ENCODE measurements at regions not wholly inside any gene's neighbourhood (a gene's known extent, or its start where the extent isn't known, plus 50 kb on each side); places are given as distances from the start of the nearest gene placed in this dataset.

DNA sequence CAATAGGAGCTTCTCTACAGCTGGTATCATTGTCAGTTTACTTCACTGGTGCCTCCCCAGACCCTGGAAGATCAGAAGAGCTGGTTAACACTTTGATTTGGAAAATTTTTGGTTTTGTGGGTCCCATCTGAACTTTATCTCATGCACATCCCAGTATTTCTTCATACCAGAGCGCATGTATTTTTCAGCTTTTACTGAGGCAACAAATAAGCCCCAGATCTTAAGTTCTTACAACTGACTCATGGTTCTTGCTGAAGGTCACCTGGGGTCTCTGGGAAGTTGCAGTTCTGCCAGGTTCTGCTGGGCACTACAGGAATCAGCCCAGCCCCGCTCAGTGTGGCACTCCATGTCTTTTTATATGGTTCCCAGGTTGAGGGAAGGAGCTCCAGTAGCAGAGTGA, 1249.9 kb downstream of the EFNB2 start:
- POLR2A ChIA-PET: no interaction called here

DNA sequence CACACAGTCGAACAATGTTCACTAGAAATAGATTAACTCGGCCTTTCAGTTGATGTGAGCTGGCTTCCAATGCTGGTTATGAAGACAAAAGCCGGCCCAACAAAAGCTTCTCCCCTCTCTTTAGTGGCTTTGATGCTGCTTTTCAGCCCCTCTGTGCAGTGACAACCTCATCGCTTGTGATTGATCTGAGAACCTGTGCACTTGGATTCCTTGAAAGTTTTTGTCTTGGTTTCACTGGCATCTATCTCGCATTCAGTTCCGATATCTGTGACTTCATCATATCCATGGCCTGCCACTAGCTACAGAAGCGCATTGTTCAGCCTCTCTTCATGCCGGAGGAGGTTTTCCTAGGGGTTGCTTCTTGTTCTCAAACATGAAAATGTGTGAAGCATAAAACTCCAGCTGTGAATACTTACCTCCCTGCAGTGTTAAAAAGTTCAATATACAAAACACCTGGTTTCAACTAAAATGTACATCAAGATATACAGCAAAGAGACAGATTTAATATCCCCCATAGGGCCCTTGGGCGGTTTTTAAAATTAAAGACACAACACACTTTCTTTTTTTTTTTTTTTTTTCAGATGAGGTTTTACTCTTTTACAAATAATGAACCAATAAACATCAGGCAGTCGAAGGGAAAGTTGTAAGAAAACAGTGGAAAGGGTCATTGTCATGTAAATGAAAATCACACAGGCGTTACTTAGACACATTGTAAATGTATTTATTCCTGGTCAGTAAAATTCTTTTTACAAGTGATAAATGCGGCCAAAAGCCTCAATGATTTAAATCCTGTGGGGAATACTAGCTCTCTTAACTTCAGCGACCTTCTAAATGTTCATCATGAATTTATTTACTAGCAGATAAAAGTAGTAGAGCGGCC, 1252.8 kb downstream of the EFNB2 start:
- no peak overlapping the region for H3K27ac ChIP-seq (ENCODE audit: low read depth, low read length, poor library complexity, severe bottlenecking)
- no peak overlapping the region for H3K4me3 ChIP-seq (ENCODE audit: low read depth, low read length, poor library complexity, severe bottlenecking)
- no peaks in the 10 kb centered on the region for H4K20me1 ChIP-seq (ENCODE audit: insufficient read depth, low read length)
- CTCF ChIA-PET (ENCODE audit: unreplicated experiment): no interaction called here
- no peak for DNase-seq (ENCODE audit: low spot score)
- intact Hi-C loops (cut with micrococcal nuclease; ENCODE audit: unreplicated experiment): no loop called here
- H3K36me3 ChIP-seq (ENCODE audit: insufficient read depth, low read length): no peaks in the 10 kb centered on the region
- H3K4me2 ChIP-seq (ENCODE audit: low read length): no peak overlapping the region
- H3K4me1 ChIP-seq (ENCODE audit: insufficient read depth, low read length, poor library complexity, severe bottlenecking): no peaks in the 10 kb centered on the region
- H3K9me2 ChIP-seq (ENCODE audit: insufficient read depth, low read length): no peaks in the 10 kb centered on the region
- no peak overlapping the region for H2AFZ ChIP-seq (ENCODE audit: low read length)
- POLR2A ChIA-PET: no interaction called here
- BruUV-seq (replicated peaks): no TSS peak
- H3K9me3 ChIP-seq (ENCODE audit: low read length): no peaks in the 10 kb centered on the region
- TF ChIP-seq, protein P1, sequence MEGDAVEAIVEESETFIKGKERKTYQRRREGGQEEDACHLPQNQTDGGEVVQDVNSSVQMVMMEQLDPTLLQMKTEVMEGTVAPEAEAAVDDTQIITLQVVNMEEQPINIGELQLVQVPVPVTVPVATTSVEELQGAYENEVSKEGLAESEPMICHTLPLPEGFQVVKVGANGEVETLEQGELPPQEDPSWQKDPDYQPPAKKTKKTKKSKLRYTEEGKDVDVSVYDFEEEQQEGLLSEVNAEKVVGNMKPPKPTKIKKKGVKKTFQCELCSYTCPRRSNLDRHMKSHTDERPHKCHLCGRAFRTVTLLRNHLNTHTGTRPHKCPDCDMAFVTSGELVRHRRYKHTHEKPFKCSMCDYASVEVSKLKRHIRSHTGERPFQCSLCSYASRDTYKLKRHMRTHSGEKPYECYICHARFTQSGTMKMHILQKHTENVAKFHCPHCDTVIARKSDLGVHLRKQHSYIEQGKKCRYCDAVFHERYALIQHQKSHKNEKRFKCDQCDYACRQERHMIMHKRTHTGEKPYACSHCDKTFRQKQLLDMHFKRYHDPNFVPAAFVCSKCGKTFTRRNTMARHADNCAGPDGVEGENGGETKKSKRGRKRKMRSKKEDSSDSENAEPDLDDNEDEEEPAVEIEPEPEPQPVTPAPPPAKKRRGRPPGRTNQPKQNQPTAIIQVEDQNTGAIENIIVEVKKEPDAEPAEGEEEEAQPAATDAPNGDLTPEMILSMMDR (conservative IDR thresholded peaks at IDR 0.05; ENCODE audit: low read length): no peak
- TF ChIP-seq EZH2phosphoT487 (IDR thresholded peaks at IDR 0.05; ENCODE audit: borderline replicate concordance, low read depth, low read length): no peak
- H3K79me2 ChIP-seq (ENCODE audit: insufficient read depth, low read depth, low read length): no peaks in the 10 kb centered on the region

More for the DNA sequence above, 1249.9 kb downstream of the EFNB2 start:
- Histone ChIP-seq H3K9me3 (ENCODE audit: low read length) (no peaks in the 10 kb centered on the region), H3K79me2 (ENCODE audit: insufficient read depth, low read depth, low read length) (no peaks in the 10 kb centered on the region), H4K20me1 (ENCODE audit: insufficient read depth, low read length) (no peaks in the 10 kb centered on the region), H3K4me1 (ENCODE audit: insufficient read depth, low read length, poor library complexity, severe bottlenecking) (no peaks in the 10 kb centered on the region), H3K9me2 (ENCODE audit: insufficient read depth, low read length) (no peaks in the 10 kb centered on the region), H3K4me3 (ENCODE audit: low read depth, low read length, poor library complexity, severe bottlenecking) (no peak overlapping the region), H3K27ac (ENCODE audit: low read depth, low read length, poor library complexity, severe bottlenecking) (no peak overlapping the region), H3K4me2 (ENCODE audit: low read length) (no peak overlapping the region), H2AFZ (ENCODE audit: low read length) (no peak overlapping the region), H3K36me3 (ENCODE audit: insufficient read depth, low read length) (no peaks in the 10 kb centered on the region)
- intact Hi-C loops (cut with micrococcal nuclease; ENCODE audit: unreplicated experiment): no loop called here
- no peak for TF ChIP-seq EZH2phosphoT487 (IDR thresholded peaks at IDR 0.05; ENCODE audit: borderline replicate concordance, low read depth, low read length)
- TF ChIP-seq, protein P1 (conservative IDR thresholded peaks at IDR 0.05; ENCODE audit: low read length): no peak
- BruUV-seq (replicated peaks): no TSS peak
- DNase-seq (ENCODE audit: low spot score): no peak
- CTCF ChIA-PET (ENCODE audit: unreplicated experiment): no interaction called here

DNA sequence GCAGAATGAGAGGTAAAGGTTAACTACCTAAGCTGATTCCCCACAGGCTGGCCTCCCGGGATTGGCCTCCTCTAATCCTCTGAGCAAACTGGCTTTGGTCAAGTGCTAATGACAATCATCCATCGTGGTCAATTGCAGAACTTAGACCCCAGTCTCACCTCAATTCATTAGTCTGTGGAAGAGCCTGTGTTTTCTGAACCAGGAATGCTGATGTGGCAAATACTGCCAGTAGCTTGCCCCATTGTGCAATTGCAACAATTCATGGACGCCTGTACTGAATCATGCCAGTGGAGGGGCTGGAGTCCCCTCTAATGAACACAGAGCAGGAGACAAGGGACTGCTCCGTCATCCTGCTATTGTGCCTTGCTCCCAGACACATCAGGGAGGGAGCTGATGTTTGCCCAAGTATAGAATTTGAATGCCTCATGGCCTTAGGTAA, 1256.5 kb downstream of the EFNB2 start:
- H3K9me3 ChIP-seq (ENCODE audit: low read length): no peaks in the 10 kb centered on the region
- H3K9me2 ChIP-seq (ENCODE audit: insufficient read depth, low read length): no peaks in the 10 kb centered on the region
- no peaks in the 10 kb centered on the region for H3K4me1 ChIP-seq (ENCODE audit: insufficient read depth, low read length, poor library complexity, severe bottlenecking)
- ChIA-PET CTCF (ENCODE audit: unreplicated experiment) (no interaction called here), POLR2A (interaction anchor here (0.5 to 0.8 kb wide), 2 partner anchors 9 to 392 kb away, joined by 3 read pairs; no protein-coding TSS in a partner anchor)
- H2AFZ ChIP-seq (ENCODE audit: low read length): no peak overlapping the region
- H3K36me3 ChIP-seq (ENCODE audit: insufficient read depth, low read length): no peaks in the 10 kb centered on the region
- H3K27ac ChIP-seq (ENCODE audit: low read depth, low read length, poor library complexity, severe bottlenecking): no peak overlapping the region
- BruUV-seq (replicated peaks): no TSS peak
- H3K79me2 ChIP-seq (ENCODE audit: insufficient read depth, low read depth, low read length): no peaks in the 10 kb centered on the region
- no peak for DNase-seq (ENCODE audit: low spot score)
- TF ChIP-seq, protein P1 (conservative IDR thresholded peaks at IDR 0.05; ENCODE audit: low read length): no peak
- no peak for TF ChIP-seq EZH2phosphoT487 (IDR thresholded peaks at IDR 0.05; ENCODE audit: borderline replicate concordance, low read depth, low read length)
- no peak overlapping the region for H3K4me2 ChIP-seq (ENCODE audit: low read length)
- no peak overlapping the region for H3K4me3 ChIP-seq (ENCODE audit: low read depth, low read length, poor library complexity, severe bottlenecking)
- H4K20me1 ChIP-seq (ENCODE audit: insufficient read depth, low read length): no peaks in the 10 kb centered on the region
- intact Hi-C loops (cut with micrococcal nuclease; ENCODE audit: unreplicated experiment): no loop called here

Measured in OCI-LY7 (cell line).